Esophagus muscularis mucosa (tissue), 3 donors: ENCODE measurements at regions not wholly inside any gene's neighbourhood (a gene's known extent, or its start where the extent isn't known, plus 50 kb on each side); places are given as distances from the start of the nearest gene placed in this dataset.

Experiments
- CTCF ChIP-seq, 3 experiments: fragments of 200-600 bp in 2 of 3; fragments of 450-650 bp in 1 of 3; sonication (generic) in 2 of 3; IDR thresholded peaks; one replicate each; pipeline ENCODE4 v1.5.1; 2017 to 2019; ENCODE audit warnings: antibody characterized with exemption in 3 of 3, mild to moderate bottlenecking in 2 of 3, moderate library complexity in 1 of 3
- POLR2A ChIP-seq: fragments of 450-650 bp; IDR thresholded peaks from one replicate; pipeline ENCODE4 v1.6.1; 2017; ENCODE audit warnings: antibody characterized with exemption, moderate library complexity, mild to moderate bottlenecking, low read depth
- POLR2AphosphoS5 ChIP-seq, 2 donors: sonication (generic); formaldehyde crosslinking; IDR thresholded peaks; one replicate each; pipeline ENCODE4 v1.6.1; 2017; ENCODE audit warnings: antibody characterized with exemption in 2 of 2

DNA sequence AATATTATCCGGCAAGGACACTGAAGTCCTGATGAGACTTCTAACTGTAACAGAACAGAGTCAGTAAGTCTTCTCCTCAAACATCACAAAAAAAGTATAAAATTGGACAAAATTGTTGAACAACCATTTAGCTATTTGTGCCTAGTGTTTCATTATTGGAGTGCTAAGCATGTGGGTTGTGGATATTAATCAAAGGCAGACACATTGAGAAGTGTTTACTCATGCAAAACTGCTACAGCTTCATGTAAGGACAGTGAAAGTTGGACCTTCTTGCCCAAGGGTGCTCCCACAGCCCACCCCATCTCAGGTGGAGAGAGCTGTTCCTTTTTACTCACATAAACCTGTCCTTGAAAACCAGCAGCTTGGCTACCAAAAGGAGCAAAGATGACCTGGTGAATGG is 355.1 kb upstream of the DAB2 start:
- TF ChIP-seq POLR2A (no peak), POLR2AphosphoS5 (IDR thresholded peaks at IDR 0.05) (no peak), CTCF (IDR thresholded peaks at IDR 0.05) (no peak)
